ENCODE measurements at regions not wholly inside any gene's neighbourhood (a gene's known extent, or its start where the extent isn't known, plus 50 kb on each side); places are given as distances from the start of the nearest gene placed in this dataset.

DNA sequence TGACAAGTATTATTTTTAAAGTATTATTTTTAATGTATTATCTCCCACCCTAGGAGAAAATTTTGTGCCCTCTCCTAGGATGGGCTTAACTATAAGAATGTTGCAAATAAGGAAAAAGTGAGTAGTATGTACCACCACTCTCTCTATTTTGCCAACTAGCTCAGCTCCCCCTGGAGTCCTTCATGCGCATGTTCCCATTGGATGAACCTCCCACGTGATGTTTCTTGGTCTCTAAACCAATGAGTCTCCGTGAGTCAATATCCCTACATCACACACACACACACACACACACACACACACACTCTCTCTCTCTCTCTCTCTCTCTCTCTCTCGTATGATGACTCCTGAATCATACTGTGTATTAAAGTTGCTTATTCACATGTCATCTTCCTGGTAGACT is 129.7 kb upstream of the ZFP42 start:
- H3K27me3 ChIP-seq (ENCODE audit: control insufficient read depth in 1 of 2, insufficient read depth in 2 of 2, low read length in 2 of 2): no peaks in the 10 kb centered on the region
- no peak for TF ChIP-seq CTCF (IDR thresholded peaks at IDR 0.05)
- H3K9me3 ChIP-seq (ENCODE audit: control insufficient read depth in 1 of 2, insufficient read depth in 1 of 2, low read length in 2 of 2): peaks cover 0 to 10% of the 10 kb centered on the region in 2 experiments
- H3K27ac ChIP-seq (ENCODE audit: low read depth in 1 of 2, low read length in 2 of 2): no peak overlapping the region
- H3K4me1 ChIP-seq (ENCODE audit: insufficient read depth, low read length): no peaks in the 10 kb centered on the region
- H3K27ac Mint-ChIP-seq: no peak overlapping the region
- H3K27me3 Mint-ChIP-seq: no peaks in the 10 kb centered on the region
- H3K36me3 ChIP-seq (ENCODE audit: insufficient read depth, low read length): no peaks in the 10 kb centered on the region
- H3K36me3 Mint-ChIP-seq (ENCODE audit: low read depth): no peaks in the 10 kb centered on the region
- intact Hi-C loops (cut with DNase I, micrococcal nuclease): no loop called here
- ChIA-PET CTCF (no interaction called here), POLR2A (no interaction called here)
- H3K4me3 ChIP-seq (ENCODE audit: low read length): no peak overlapping the region
- no peak overlapping the region for H3K4me3 Mint-ChIP-seq
- ATAC-seq (ENCODE audit: poor library complexity) (no peak), DNase-seq (no peak)
- no peaks in the 10 kb centered on the region for H3K4me1 Mint-ChIP-seq (ENCODE audit: low read depth)
- H3K9me3 Mint-ChIP-seq: no peaks in the 10 kb centered on the region

DNA sequence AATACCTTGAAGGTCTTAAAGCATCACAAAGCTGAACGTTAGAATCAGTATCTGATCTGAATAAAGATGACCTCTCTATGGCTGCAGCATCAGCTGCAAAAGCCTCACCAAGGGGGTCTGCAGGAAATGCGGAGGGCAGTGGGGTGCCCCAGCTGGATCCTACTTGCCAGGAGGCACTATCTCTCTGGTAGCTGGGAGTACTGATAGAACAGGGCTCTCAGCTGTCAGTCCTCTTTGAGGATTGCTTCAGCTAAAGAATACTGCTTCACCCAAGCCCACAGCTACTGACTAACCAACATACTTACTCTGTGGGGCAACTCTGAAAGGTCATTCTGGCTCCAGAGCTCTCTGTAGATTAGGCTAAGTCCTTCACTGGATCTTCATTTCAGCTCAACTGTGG is 112.5 kb upstream of the ZFP42 start:
- H3K4me3 Mint-ChIP-seq: no peak overlapping the region

DNA sequence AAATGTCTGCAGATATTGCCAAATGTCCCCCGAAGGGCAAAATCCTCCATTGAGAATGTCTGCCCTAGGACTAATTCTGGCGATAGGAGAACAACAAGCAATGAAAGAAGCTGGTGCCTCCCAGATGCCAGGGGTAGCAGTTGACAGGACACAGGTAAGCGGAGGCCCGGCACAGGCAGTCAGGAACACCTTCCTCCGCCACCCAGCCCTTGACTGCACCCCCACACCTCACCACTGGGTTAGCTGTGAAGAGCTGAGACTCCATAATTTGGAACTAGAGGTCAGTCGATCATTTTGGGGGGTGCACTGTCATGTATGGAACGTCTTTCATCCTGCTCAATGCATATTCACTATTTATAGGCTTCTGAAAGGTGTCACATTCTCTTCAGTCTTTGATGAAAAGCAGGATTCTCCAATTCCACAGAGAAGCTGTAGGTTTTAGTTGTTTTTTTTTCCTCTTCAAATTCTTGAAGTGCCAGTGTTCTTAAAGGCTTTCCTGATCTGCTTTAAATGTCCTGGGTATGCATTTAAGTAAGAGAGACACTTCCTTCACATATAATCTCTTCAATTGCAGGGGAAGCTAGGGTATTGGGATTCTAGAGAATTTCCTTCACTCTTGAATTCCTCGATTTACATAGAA is 111.6 kb upstream of the ZFP42 start:
- ATAC-seq (ENCODE audit: poor library complexity) (no peak), DNase-seq (no peak)
- no peak overlapping the region for H3K4me3 ChIP-seq (ENCODE audit: low read length)
- H3K36me3 ChIP-seq (ENCODE audit: insufficient read depth, low read length): no peaks in the 10 kb centered on the region
- H3K4me1 ChIP-seq (ENCODE audit: insufficient read depth, low read length): no peaks in the 10 kb centered on the region
- H3K4me1 Mint-ChIP-seq (ENCODE audit: low read depth): no peaks in the 10 kb centered on the region
- ChIA-PET POLR2A (no interaction called here), CTCF (no interaction called here)
- no peaks in the 10 kb centered on the region for H3K27me3 Mint-ChIP-seq
- H3K27ac Mint-ChIP-seq: no peak overlapping the region
- no peak for TF ChIP-seq CTCF (IDR thresholded peaks at IDR 0.05)
- H3K36me3 Mint-ChIP-seq (ENCODE audit: low read depth): no peaks in the 10 kb centered on the region
- no peaks in the 10 kb centered on the region for H3K27me3 ChIP-seq (ENCODE audit: control insufficient read depth in 1 of 2, insufficient read depth in 2 of 2, low read length in 2 of 2)
- H3K9me3 Mint-ChIP-seq: peaks cover 10% of the 10 kb centered on the region
- H3K27ac ChIP-seq (ENCODE audit: low read depth in 1 of 2, low read length in 2 of 2): no peak overlapping the region
- H3K9me3 ChIP-seq (ENCODE audit: control insufficient read depth in 1 of 2, insufficient read depth in 1 of 2, low read length in 2 of 2): peaks cover 8 to 12% of the 10 kb centered on the region in 2 experiments
- H3K4me3 Mint-ChIP-seq: no peak overlapping the region
- intact Hi-C loops (cut with DNase I, micrococcal nuclease): no loop called here

More for the DNA sequence above, 112.5 kb upstream of the ZFP42 start:
- no peaks in the 10 kb centered on the region for H3K36me3 ChIP-seq (ENCODE audit: insufficient read depth, low read length)
- no peak for DNase-seq
- intact Hi-C loops (cut with DNase I, micrococcal nuclease): no loop called here
- no peaks in the 10 kb centered on the region for H3K27me3 ChIP-seq (ENCODE audit: control insufficient read depth in 1 of 2, insufficient read depth in 2 of 2, low read length in 2 of 2)
- H3K27me3 Mint-ChIP-seq: no peaks in the 10 kb centered on the region
- POLR2A ChIA-PET: no interaction called here
- no peaks in the 10 kb centered on the region for H3K4me1 Mint-ChIP-seq (ENCODE audit: low read depth)
- CTCF ChIA-PET: no interaction called here
- no peaks in the 10 kb centered on the region for H3K36me3 Mint-ChIP-seq (ENCODE audit: low read depth)
- no peak overlapping the region for H3K27ac ChIP-seq (ENCODE audit: low read depth in 1 of 2, low read length in 2 of 2)
- no peak overlapping the region for H3K4me3 ChIP-seq (ENCODE audit: low read length)
- no peak overlapping the region for H3K27ac Mint-ChIP-seq
- TF ChIP-seq CTCF (IDR thresholded peaks at IDR 0.05): no peak
- H3K9me3 Mint-ChIP-seq: peaks cover 7% of the 10 kb centered on the region
- ATAC-seq (ENCODE audit: poor library complexity): no peak
- peaks cover 8 to 10% of the 10 kb centered on the region in 2 experiments for H3K9me3 ChIP-seq (ENCODE audit: control insufficient read depth in 1 of 2, insufficient read depth in 1 of 2, low read length in 2 of 2)
- no peaks in the 10 kb centered on the region for H3K4me1 ChIP-seq (ENCODE audit: insufficient read depth, low read length)
